Adipocyte (in vitro differentiated cells): ENCODE measurements at regions not wholly inside any gene's neighbourhood (a gene's known extent, or its start where the extent isn't known, plus 50 kb on each side); places are given as distances from the start of the nearest gene placed in this dataset.
"Not testable (repeated sequence)": the region's sequence is repeated elsewhere in the genome, so short reads cannot be mapped to it uniquely, and the experiment has no call there.

ENCODE experiments used
- DNase-seq: peaks from one replicate; pipeline ENCODE4 v3.0.0-alpha.2; 2015; ENCODE audit warnings: low read depth
- H3K27me3 ChIP-seq: replicated peaks from 2 replicates; pipeline ENCODE4 v1.7.0; 2013; ENCODE audit warnings: mild to moderate bottlenecking, low read length, moderate library complexity; ENCODE audit not compliant: control insufficient read depth, insufficient read depth
- H3K36me3 ChIP-seq: 2 replicates; pipeline ENCODE4 v1.7.0; 2013; ENCODE audit warnings: low read length, mild to moderate bottlenecking, moderate library complexity; ENCODE audit not compliant: control insufficient read depth, insufficient read depth, severe bottlenecking
- H3K4me1 ChIP-seq: 2 replicates; pipeline ENCODE4 v1.7.0; 2013; ENCODE audit warnings: mild to moderate bottlenecking, low read length, moderate library complexity; ENCODE audit not compliant: control insufficient read depth, insufficient read depth
- H3K4me3 ChIP-seq: 2 replicates; pipeline ENCODE4 v1.7.0; 2013; ENCODE audit warnings: mild to moderate bottlenecking, low read length, moderate library complexity
- H3K9ac ChIP-seq: 2 replicates; pipeline ENCODE4 v1.7.0; 2013; ENCODE audit warnings: mild to moderate bottlenecking, low read length, moderate library complexity
- H3K9me3 ChIP-seq: 2 replicates; pipeline ENCODE4 v1.7.0; 2013; ENCODE audit warnings: mild to moderate bottlenecking, low read length, moderate library complexity; ENCODE audit not compliant: control insufficient read depth

- no peak overlapping the region for H3K9ac ChIP-seq
- peaks cover 20% of the 10 kb centered on the region for H3K4me1 ChIP-seq
- no peaks in the 10 kb centered on the region for H3K27me3 ChIP-seq
- H3K9me3 ChIP-seq = no peaks in the 10 kb centered on the region
- H3K36me3 ChIP-seq = no peaks in the 10 kb centered on the region
- no peak overlapping the region for H3K4me3 ChIP-seq
- DNase-seq = no peak
Observed at GRCh38 chr2:212900715-212901114, 250.7 kb downstream of the IKZF2 start.

GRCh38 chr2:212898011-212898410 is 253.4 kb downstream of the IKZF2 start:
- no peak for DNase-seq
- H3K9me3 ChIP-seq = no peaks in the 10 kb centered on the region
- H3K9ac ChIP-seq = no peak overlapping the region
- peaks cover 17% of the 10 kb centered on the region for H3K4me1 ChIP-seq
- H3K36me3 ChIP-seq = no peaks in the 10 kb centered on the region
- H3K4me3 ChIP-seq = no peak overlapping the region
- no peaks in the 10 kb centered on the region for H3K27me3 ChIP-seq

DNA sequence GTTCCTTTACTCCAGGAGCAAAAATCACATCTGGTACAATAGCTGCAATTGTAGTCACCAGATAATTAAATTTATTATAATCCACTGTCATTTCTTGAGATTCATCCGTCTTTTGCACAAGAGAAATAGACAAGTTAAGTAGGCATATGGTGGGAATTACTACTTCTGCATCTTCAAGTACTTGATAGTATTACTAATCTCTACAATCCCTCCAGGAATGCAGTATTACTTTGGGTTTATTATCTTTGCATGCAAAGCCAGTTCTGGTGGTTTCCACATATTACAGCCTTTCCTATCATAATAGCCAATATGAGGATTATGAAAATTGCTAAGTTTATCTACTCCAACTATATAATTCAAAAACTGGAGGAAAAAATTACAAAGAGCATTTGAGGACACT is 254.1 kb downstream of the IKZF2 start:
- no peaks in the 10 kb centered on the region for H3K9me3 ChIP-seq

DNA sequence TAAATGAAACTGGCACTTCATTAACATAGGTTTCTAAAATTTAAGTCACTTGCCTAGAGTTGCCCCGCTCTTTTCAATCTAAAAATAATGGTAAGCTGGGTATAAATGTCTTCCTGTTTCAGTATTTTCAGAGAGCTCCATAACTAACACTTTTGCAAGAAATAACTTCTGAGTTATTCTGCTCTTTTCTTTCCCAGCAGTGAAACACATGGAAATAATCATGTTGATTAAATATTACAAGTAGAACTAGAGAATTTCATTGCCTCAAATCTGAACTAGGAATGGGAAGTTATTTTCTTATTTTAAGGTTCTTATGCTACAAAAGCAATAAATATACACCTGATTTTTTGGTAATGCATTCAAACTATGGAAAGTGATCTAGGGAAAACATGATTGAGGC is 257.4 kb downstream of the IKZF2 start:
- Histone ChIP-seq H3K9me3 (no peaks in the 10 kb centered on the region), H3K4me1 (peaks cover 12% of the 10 kb centered on the region), H3K9ac (no peak overlapping the region), H3K27me3 (no peaks in the 10 kb centered on the region), H3K36me3 (no peaks in the 10 kb centered on the region), H3K4me3 (no peak overlapping the region)
- DNase-seq = peak; percentile 57

More for the DNA sequence above, 254.1 kb downstream of the IKZF2 start:
- peak; percentile 47 for DNase-seq
- H3K4me1 ChIP-seq = peaks cover 17% of the 10 kb centered on the region
- no peak overlapping the region for H3K4me3 ChIP-seq
- H3K27me3 ChIP-seq = no peaks in the 10 kb centered on the region
- no peak overlapping the region for H3K9ac ChIP-seq
- no peaks in the 10 kb centered on the region for H3K36me3 ChIP-seq

- Histone ChIP-seq H3K36me3 (no peaks in the 10 kb centered on the region), H3K4me3 (no peak overlapping the region)
- DNase-seq = no peak
Observed at GRCh38 chr2:212893216-212893615, 258.2 kb downstream of the IKZF2 start.

GRCh38 chr2:212892193-212892592 is 259.2 kb downstream of the IKZF2 start:
- Histone ChIP-seq H3K9me3 (no peaks in the 10 kb centered on the region), H3K36me3 (no peaks in the 10 kb centered on the region), H3K4me1 (peaks cover 6% of the 10 kb centered on the region), H3K27me3 (no peaks in the 10 kb centered on the region), H3K9ac (no peak overlapping the region), H3K4me3 (no peak overlapping the region)
- DNase-seq = peak; percentile 71

More at GRCh38 chr2:212893216-212893615, 258.2 kb downstream of the IKZF2 start:
- Histone ChIP-seq H3K9me3 (no peaks in the 10 kb centered on the region), H3K4me1 (peaks cover 12% of the 10 kb centered on the region), H3K27me3 (no peaks in the 10 kb centered on the region), H3K9ac (no peak overlapping the region)

DNA sequence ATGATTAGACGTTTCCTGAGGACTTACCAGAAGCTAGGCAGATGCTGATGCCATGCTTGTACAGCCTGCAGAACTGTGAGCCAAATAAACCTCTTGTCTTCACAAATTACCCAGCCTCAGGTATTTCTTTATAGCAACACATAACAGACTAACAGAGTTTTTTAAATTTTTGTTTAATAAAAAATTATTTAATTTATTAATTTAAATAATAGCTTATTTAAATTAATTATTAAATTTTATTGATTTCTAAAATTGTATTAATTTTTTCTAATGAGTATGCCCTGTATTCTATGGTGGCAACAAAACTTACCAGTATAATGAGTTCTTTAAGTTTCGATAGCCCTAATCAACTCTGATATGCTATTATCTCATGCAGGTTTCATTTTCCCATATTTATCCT is 259.8 kb downstream of the IKZF2 start:
- Histone ChIP-seq H3K9me3 (no peaks in the 10 kb centered on the region), H3K4me1 (peaks cover 6% of the 10 kb centered on the region), H3K27me3 (no peaks in the 10 kb centered on the region), H3K36me3 (no peaks in the 10 kb centered on the region), H3K4me3 (no peak overlapping the region), H3K9ac (no peak overlapping the region)
- DNase-seq = no peak

DNA sequence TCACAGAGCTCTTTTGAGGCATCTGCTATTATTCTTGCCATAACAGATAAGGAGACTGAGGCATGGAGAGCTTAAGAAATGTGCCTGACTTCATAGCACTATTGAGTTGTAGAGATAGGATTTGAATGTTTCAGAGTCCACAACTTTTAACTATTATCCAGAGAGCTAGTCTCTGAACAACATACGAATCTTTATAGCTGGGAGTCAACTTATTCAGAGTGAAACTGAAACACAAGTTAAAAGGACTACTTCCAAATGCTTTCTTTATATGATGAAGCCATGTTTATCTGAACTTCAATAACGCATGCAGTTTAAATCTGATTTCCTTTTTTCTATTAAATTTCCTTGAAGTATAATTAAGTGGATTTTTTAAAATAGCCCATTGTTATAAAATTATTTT is 268.8 kb downstream of the IKZF2 start:
- no peaks in the 10 kb centered on the region for H3K27me3 ChIP-seq
- DNase-seq = no peak

DNA sequence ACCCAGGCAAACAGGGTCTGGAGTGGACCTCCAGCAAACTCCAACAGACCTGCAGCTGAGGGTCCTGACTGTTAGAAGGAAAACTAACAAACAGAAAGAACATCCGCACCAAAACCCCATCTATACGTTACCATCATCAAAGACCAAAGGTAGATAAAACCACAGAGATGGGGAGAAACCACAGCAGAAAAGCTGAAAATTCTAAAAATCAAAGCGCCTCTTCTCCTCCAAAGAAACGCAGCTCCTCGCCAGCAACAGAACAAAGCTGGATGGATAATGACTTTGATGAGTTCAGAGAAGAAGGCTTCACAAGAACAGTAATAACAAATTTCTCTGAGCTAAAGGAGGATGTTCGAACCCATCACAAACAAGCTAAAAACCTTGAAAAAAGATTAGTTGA is 274.9 kb downstream of the IKZF2 start:
- not testable (repeated sequence) for H3K4me1 ChIP-seq, H3K4me3 ChIP-seq, H3K36me3 ChIP-seq, H3K9me3 ChIP-seq, DNase-seq, H3K9ac ChIP-seq, H3K27me3 ChIP-seq

More for the DNA sequence above, 268.8 kb downstream of the IKZF2 start:
- no peaks in the 10 kb centered on the region for H3K36me3 ChIP-seq
- H3K4me1 ChIP-seq = no peaks in the 10 kb centered on the region
- H3K4me3 ChIP-seq = no peak overlapping the region
- peaks cover 12% of the 10 kb centered on the region for H3K9me3 ChIP-seq
- H3K9ac ChIP-seq = no peak overlapping the region

DNA sequence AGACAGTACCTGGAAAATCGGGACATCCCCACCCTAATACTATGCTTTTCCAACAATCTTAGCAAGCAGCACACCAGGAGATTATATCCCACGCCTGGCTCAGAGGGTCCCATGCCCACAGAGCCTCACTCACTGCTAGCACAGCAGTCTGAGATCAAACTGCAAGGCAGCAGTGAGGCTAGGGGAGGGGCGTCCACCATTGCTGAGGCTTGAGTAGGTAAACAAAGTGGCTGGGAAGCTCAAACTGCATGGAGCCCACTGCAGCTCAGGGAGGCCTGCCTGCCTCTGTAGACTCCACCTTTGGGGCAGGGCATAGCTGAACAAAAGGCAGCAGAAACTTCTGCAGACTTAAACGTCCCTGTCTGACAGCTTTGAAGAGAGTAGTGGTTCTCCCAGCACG is 275.5 kb downstream of the IKZF2 start:
- not testable (repeated sequence) for H3K4me1 ChIP-seq, H3K4me3 ChIP-seq, H3K9ac ChIP-seq, H3K36me3 ChIP-seq, H3K9me3 ChIP-seq, H3K27me3 ChIP-seq, DNase-seq

DNA sequence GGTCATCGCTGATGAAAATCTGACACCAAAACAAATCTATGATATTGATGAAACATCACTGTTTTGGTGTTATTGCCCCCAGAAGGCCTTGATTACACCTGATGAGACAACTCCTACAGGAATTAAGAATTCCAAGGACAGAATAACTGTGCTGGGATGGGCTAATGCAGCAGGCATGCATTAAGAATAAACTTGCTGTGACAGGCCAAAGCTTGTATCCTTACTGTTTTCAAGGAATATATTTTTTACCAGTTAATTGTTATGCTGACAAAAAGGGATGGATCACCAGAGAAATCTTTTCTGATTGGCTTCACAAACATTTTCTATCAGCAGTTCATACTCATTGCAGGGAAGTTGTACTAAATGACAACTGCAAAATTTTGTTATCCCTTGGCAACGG is 278.2 kb downstream of the IKZF2 start:
- Histone ChIP-seq H3K4me1 (no peaks in the 10 kb centered on the region), H3K9me3 (peaks cover 7% of the 10 kb centered on the region), H3K27me3 (no peaks in the 10 kb centered on the region), H3K4me3 (no peak overlapping the region), H3K36me3 (no peaks in the 10 kb centered on the region), H3K9ac (no peak overlapping the region)
- DNase-seq = no peak

- no peak for DNase-seq
- H3K27me3 ChIP-seq = no peaks in the 10 kb centered on the region
- H3K9ac ChIP-seq = no peak overlapping the region
- H3K4me1 ChIP-seq = no peaks in the 10 kb centered on the region
- no peak overlapping the region for H3K4me3 ChIP-seq
- H3K9me3 ChIP-seq = peaks cover 10% of the 10 kb centered on the region
- no peaks in the 10 kb centered on the region for H3K36me3 ChIP-seq
Observed at GRCh38 chr2:212871597-212871996, 279.8 kb downstream of the IKZF2 start.
